IMR-90 (cell line): ENCODE measurements at regions not wholly inside any gene's neighbourhood (a gene's known extent, or its start where the extent isn't known, plus 50 kb on each side); places are given as distances from the start of the nearest gene placed in this dataset.

Experiments
- ATAC-seq: fragments of 200-7000 bp; cut with Tn5 transposase; 2 replicates; pipeline ENCODE4 v1.9.1; 2020; ENCODE audit warnings: low read depth, mild to moderate bottlenecking, moderate library complexity
- BruUV-seq: library from RNA; stranded (reverse); fragments of 400-500 nt; replicated peaks from 2 replicates; lab custom pipeline; 2021; lab: Mats Ljungman, UMichigan
- CTCF ChIA-PET: fragments of 300-600 bp; formaldehyde crosslinking; extraction: SDS; loops from one replicate; lab custom pipeline; 2021; ENCODE audit warnings: antibody characterized with exemption; lab: Yijun Ruan, JAX
- POLR2A ChIA-PET: fragments of 300-600 bp; sonication (Branson Sonifier 250); formaldehyde crosslinking; loops from one replicate; lab custom pipeline; 2022; ENCODE audit warnings: antibody characterized with exemption; ENCODE audit not compliant: unreplicated experiment; lab: Charles Lee
- DNase-seq: peaks from one replicate; pipeline ENCODE4 v3.0.0; 2013
- H2AFZ ChIP-seq: replicated peaks from 2 replicates; pipeline ENCODE3; 2013; ENCODE audit warnings: low read length, mild to moderate bottlenecking; ENCODE audit not compliant: poor library complexity
- H2AK5ac ChIP-seq: 2 replicates; pipeline ENCODE4 v1.6.1; 2013; ENCODE audit warnings: low read depth, low read length, inconsistent platforms
- H2AK9ac ChIP-seq: replicated peaks from 2 replicates; pipeline ENCODE3; 2013; ENCODE audit warnings: mild to moderate bottlenecking, low read depth, low read length, moderate library complexity; ENCODE audit not compliant: poor library complexity
- H2BK120ac ChIP-seq: 2 replicates; pipeline ENCODE4 v1.6.1; 2013; ENCODE audit warnings: low read depth, low read length, inconsistent platforms
- H2BK15ac ChIP-seq: 3 replicates; pipeline ENCODE4 v1.6.1; 2013; ENCODE audit warnings: low read depth, low read length, inconsistent platforms
- H2BK20ac ChIP-seq: 2 replicates; pipeline ENCODE4 v1.6.1; 2013; ENCODE audit warnings: low read depth, mild to moderate bottlenecking, inconsistent platforms, low read length, moderate library complexity
- H2BK5ac ChIP-seq: 2 replicates; pipeline ENCODE4 v1.6.1; 2013; ENCODE audit warnings: mild to moderate bottlenecking, low read depth, low read length, inconsistent platforms; ENCODE audit not compliant: poor library complexity, severe bottlenecking
- H3K14ac ChIP-seq: replicated peaks from 2 replicates; pipeline ENCODE4 v1.6.1; 2013; ENCODE audit warnings: low read depth, low read length, inconsistent platforms
- H3K18ac ChIP-seq: 2 replicates; pipeline ENCODE4 v1.6.1; 2013; ENCODE audit warnings: low read depth, low read length, control low read depth
- H3K23ac ChIP-seq: 2 replicates; pipeline ENCODE4 v1.6.1; 2013; ENCODE audit warnings: low read depth, low read length, inconsistent platforms
- H3K27ac ChIP-seq: 2 replicates; pipeline ENCODE4 v1.5.1; 2013; ENCODE audit warnings: mild to moderate bottlenecking, control low read depth, low read length; ENCODE audit not compliant: insufficient read depth
- H3K27me3 ChIP-seq: 2 replicates; pipeline ENCODE4 v1.6.1; 2013; ENCODE audit warnings: low read length; ENCODE audit not compliant: control insufficient read depth, insufficient read depth
- H3K36me3 ChIP-seq: 2 replicates; pipeline ENCODE4 v1.6.1; 2013; ENCODE audit warnings: low read length, mixed read lengths; ENCODE audit not compliant: control insufficient read depth, insufficient read depth
- H3K4ac ChIP-seq: 2 replicates; pipeline ENCODE4 v1.6.1; 2013; ENCODE audit warnings: low read depth, low read length, inconsistent platforms
- H3K4me1 ChIP-seq: 2 replicates; pipeline ENCODE4 v1.6.1; 2013; ENCODE audit warnings: low read length, mixed read lengths; ENCODE audit not compliant: control insufficient read depth, insufficient read depth
- H3K4me2 ChIP-seq: 2 replicates; pipeline ENCODE4 v1.6.1; 2013; ENCODE audit warnings: low read depth, mild to moderate bottlenecking, control low read depth, low read length, moderate library complexity
- H3K4me3 ChIP-seq: 2 replicates; pipeline ENCODE4 v1.5.1; 2013; ENCODE audit warnings: low read depth, mild to moderate bottlenecking, control low read depth, low read length, moderate library complexity; ENCODE audit not compliant: insufficient read depth
- H3K56ac ChIP-seq: 2 replicates; pipeline ENCODE4 v1.6.1; 2013; ENCODE audit warnings: low read length, inconsistent platforms; ENCODE audit not compliant: insufficient read depth; ENCODE audit errors: extremely low read depth
- H3K79me1 ChIP-seq, 2 experiments: 2 replicates each; pipeline ENCODE4 v1.6.1; 2013; ENCODE audit warnings: low read length in 2 of 2, inconsistent platforms in 1 of 2, low read depth in 1 of 2
- H3K9ac ChIP-seq: 2 replicates; pipeline ENCODE4 v1.6.1; 2013; ENCODE audit warnings: low read depth, low read length, control low read depth
- H3K9me1 ChIP-seq: 2 replicates; pipeline ENCODE4 v1.6.1; 2013; ENCODE audit warnings: low read length, inconsistent platforms; ENCODE audit not compliant: insufficient read depth
- H3K9me3 ChIP-seq: 2 replicates; pipeline ENCODE4 v1.6.1; 2013; ENCODE audit warnings: low read length; ENCODE audit not compliant: control insufficient read depth, insufficient read depth
- H4K20me1 ChIP-seq: 2 replicates; pipeline ENCODE4 v1.6.1; 2013; ENCODE audit warnings: low read length, inconsistent platforms; ENCODE audit not compliant: insufficient read depth
- H4K5ac ChIP-seq: 2 replicates; pipeline ENCODE4 v1.6.1; 2013; ENCODE audit warnings: mild to moderate bottlenecking, low read depth, low read length, control low read depth
- H4K8ac ChIP-seq, 2 experiments: 2 replicates each; pipeline ENCODE4 v1.6.1; 2013; ENCODE audit warnings: low read depth in 2 of 2, low read length in 2 of 2, control low read depth in 1 of 2, inconsistent platforms in 1 of 2
- H4K91ac ChIP-seq: 2 replicates; pipeline ENCODE4 v1.6.1; 2013; ENCODE audit warnings: low read depth, low read length, inconsistent platforms; ENCODE audit not compliant: insufficient read depth
- BHLHE40 ChIP-seq: fragments of 150-350 bp; IDR thresholded peaks from 2 replicates; pipeline ENCODE4 v1.6.1; 2016; ENCODE audit warnings: mild to moderate bottlenecking, low read depth, low read length
- CEBPB ChIP-seq: IDR thresholded peaks from 2 replicates; pipeline ENCODE4 v1.6.1; 2012; ENCODE audit warnings: low read depth, low read length, improper control_type of control experiment
- CHD1 ChIP-seq: IDR thresholded peaks from 2 replicates; pipeline ENCODE4 v1.6.1; 2012; ENCODE audit warnings: low read depth, low read length, improper control_type of control experiment
- CTCF ChIP-seq: conservative IDR thresholded peaks from 2 replicates; pipeline ENCODE4 v1.5.1; 2012; ENCODE audit warnings: mild to moderate bottlenecking, low read depth, low read length, improper control_type of control experiment
- ELK1 ChIP-seq: fragments of 150-350 bp; IDR thresholded peaks from 2 replicates; pipeline ENCODE4 v1.6.1; 2016; ENCODE audit warnings: low read depth, mild to moderate bottlenecking, low read length, moderate library complexity, borderline replicate concordance
- FOS ChIP-seq: fragments of 150-350 bp; IDR thresholded peaks from 2 replicates; pipeline ENCODE4 v1.6.1; 2016; ENCODE audit warnings: low read depth, low read length
- MAFK ChIP-seq: IDR thresholded peaks from 2 replicates; pipeline ENCODE4 v1.6.1; 2012; ENCODE audit warnings: low read depth, low read length, improper control_type of control experiment
- MAZ ChIP-seq: IDR thresholded peaks from 2 replicates; pipeline ENCODE4 v1.6.1; 2012; ENCODE audit warnings: low read depth, mild to moderate bottlenecking, low read length, improper control_type of control experiment, moderate library complexity, borderline replicate concordance
- MXI1 ChIP-seq: IDR thresholded peaks from 2 replicates; pipeline ENCODE4 v1.6.1; 2012; ENCODE audit warnings: low read depth, mild to moderate bottlenecking, low read length, moderate library complexity, borderline replicate concordance
- POLR2A ChIP-seq: IDR thresholded peaks from 2 replicates; pipeline ENCODE4 v1.6.1; 2012; ENCODE audit warnings: mild to moderate bottlenecking, low read depth, low read length
- RAD21 ChIP-seq: IDR thresholded peaks from 2 replicates; pipeline ENCODE4 v1.6.1; 2012; ENCODE audit warnings: low read length, improper control_type of control experiment
- RCOR1 ChIP-seq: IDR thresholded peaks from 2 replicates; pipeline ENCODE4 v1.6.1; 2012; ENCODE audit warnings: mild to moderate bottlenecking, low read length, improper control_type of control experiment; ENCODE audit not compliant: insufficient replicate concordance
- RFX5 ChIP-seq: IDR thresholded peaks from 2 replicates; pipeline ENCODE4 v1.8.0; 2012; ENCODE audit warnings: low read depth, mild to moderate bottlenecking, low read length, moderate library complexity
- SMC3 ChIP-seq: fragments of 150-350 bp; IDR thresholded peaks from 2 replicates; pipeline ENCODE4 v1.6.1; 2016; ENCODE audit warnings: low read depth, mild to moderate bottlenecking, antibody characterized with exemption, low read length, moderate library complexity
- USF2 ChIP-seq: fragments of 150-350 bp; IDR thresholded peaks from 2 replicates; pipeline ENCODE4 v1.6.1; 2017; ENCODE audit warnings: mild to moderate bottlenecking, antibody characterized with exemption, low read length, low read depth
- WGBS, 2 experiments: methylation state at CpG; one replicate each; pipeline versions ENCODE4 v1.1.5 to v1.1.7; 2013; ENCODE audit warnings: missing lambda C conversion rate in 2 of 2; ENCODE audit not compliant: insufficient read length in 1 of 2; ENCODE audit errors: extremely low coverage in 2 of 2; 5-methylcytosine and 5-hydroxymethylcytosine counted together
- dilution Hi-C: fragments of 300-500 bp; cut with HindIII; formaldehyde crosslinking; loops from one replicate; pipeline ENCODE4 v1.14.3; 2018; ENCODE audit warnings: low sequenced_read_pairs; ENCODE audit not compliant: unreplicated experiment
- in situ Hi-C: fragments of 300-500 bp; cut with MboI; formaldehyde crosslinking; loops from 3 replicates; pipeline ENCODE4 v1.14.3; 2019; ENCODE audit warnings: low sequenced_read_pairs, inconsistent platforms, mixed read lengths
- intact Hi-C: fragments of 100-400 bp; cut with micrococcal nuclease; formaldehyde crosslinking; loops from 2 replicates; pipeline ENCODE4 v1.10.0; 2022

GRCh38 chr12:46908236-46908935 is 82.6 kb upstream of the SLC38A4 start:
- Histone ChIP-seq H3K36me3 (no peaks in the 10 kb centered on the region), H3K27ac (no peak overlapping the region), H3K9ac (no peak overlapping the region), H3K56ac (no peak overlapping the region), H4K20me1 (no peaks in the 10 kb centered on the region), H3K18ac (no peak overlapping the region; the same call in 1 of the 2 replicates), H3K4ac (no peak overlapping the region; the same call in 1 of the 2 replicates), H4K5ac (no peak overlapping the region), H2BK15ac (0 out of 3 replicates have a peak overlapping the region, but pooled peaks have one; percentile 34), H2AK5ac (no peak overlapping the region), H3K23ac (no peak overlapping the region), H3K79me1 (no peaks in the 10 kb centered on the region), H2AK9ac (no peak overlapping the region), H3K9me1 (peaks cover 5% of the 10 kb centered on the region; the same call in 1 of the 2 replicates), H4K91ac (no peak overlapping the region; the same call in 1 of the 2 replicates), H2BK120ac (peak overlapping the region; percentile 6; the same call in 1 of the 2 replicates), H4K8ac (no peak overlapping the region), H2BK5ac (no peak overlapping the region), H3K27me3 (no peaks in the 10 kb centered on the region), H3K4me2 (no peak overlapping the region), H2BK20ac (no peak overlapping the region; the same call in 1 of the 2 replicates), H3K4me1 (peaks cover 6% of the 10 kb centered on the region), H3K4me3 (no peak overlapping the region), H3K14ac (no peak overlapping the region), H3K9me3 (no peaks in the 10 kb centered on the region), H2AFZ (peak overlapping the region; percentile 23)
- 100% methylated on average over 1 of the region's 2 CpGs; no CpG with 5 or more reads in 1 of the 2 experiments for WGBS, 2 experiments
- ATAC-seq (peak; percentile 46), DNase-seq (peak; percentile 34)
- intact Hi-C loops, result no loop called here
- CTCF ChIA-PET, result interaction anchor here (0.8 to 1.0 kb wide), 2 partner anchors 39 to 416 kb away, joined by 3 to 4 read pairs; no protein-coding TSS in a partner anchor
- POLR2A ChIA-PET, result no interaction called here
- dilution Hi-C loops, result no loop called here
- in situ Hi-C loops, result no loop called here
- no TSS peak for BruUV-seq
- no peak for TF ChIP-seq POLR2A
- no peak for TF ChIP-seq RAD21
- no peak for TF ChIP-seq BHLHE40
- no peak for TF ChIP-seq MXI1
- TF ChIP-seq CTCF, result no peak
- no peak for TF ChIP-seq FOS
- TF ChIP-seq SMC3, result no peak
- TF ChIP-seq RFX5, result no peak
- no peak for TF ChIP-seq USF2
- no peak for TF ChIP-seq ELK1
- no peak for TF ChIP-seq RCOR1
- TF ChIP-seq MAFK, result no peak
- no peak for TF ChIP-seq MAZ
- no peak for TF ChIP-seq CEBPB
- TF ChIP-seq CHD1, result no peak
